NCI-H510A (cell line): ENCODE measurements at regions not wholly inside any gene's neighbourhood (a gene's known extent, or its start where the extent isn't known, plus 50 kb on each side); places are given as distances from the start of the nearest gene placed in this dataset.
A peak's percentile ranks its signal among the peaks of the same experiment; 100 is the strongest.
"Not testable (repeated sequence)": the region's sequence is repeated elsewhere in the genome, so short reads cannot be mapped to it uniquely, and the experiment has no call there.

Experiments used
- DNase-seq: peaks from one replicate; lab custom pipeline; 2025; lab: John Stamatoyannopoulos, UW

- no peak for DNase-seq
These were observed 1574.2 kb downstream of the EFNB2 start for GRCh38 chr13:104961246-104961645.

GRCh38 chr13:104954210-104954609 lies 1581.3 kb downstream of the EFNB2 start:
- no peak for DNase-seq

- DNase-seq, result no peak
These were observed 1581.9 kb downstream of the EFNB2 start for GRCh38 chr13:104953588-104953987.

GRCh38 chr13:104949840-104950740 lies 1585.4 kb downstream of the EFNB2 start:
- no peak for DNase-seq

GRCh38 chr13:104944176-104944575 lies 1591.3 kb downstream of the EFNB2 start:
- no peak for DNase-seq

- no peak for DNase-seq
These were observed 1592.1 kb downstream of the EFNB2 start for GRCh38 chr13:104943331-104943730.

- DNase-seq, result no peak
These were observed 1597.6 kb downstream of the EFNB2 start for GRCh38 chr13:104937881-104938280.

- no peak for DNase-seq
These were observed 1599.2 kb downstream of the EFNB2 start for GRCh38 chr13:104936304-104936703.

- DNase-seq, result not testable (repeated sequence)
These were observed 1614.9 kb downstream of the EFNB2 start for GRCh38 chr13:104920513-104920912.

- no peak for DNase-seq
These were observed 1615.4 kb downstream of the EFNB2 start for GRCh38 chr13:104920091-104920490.

- no peak for DNase-seq
These were observed 1635.2 kb downstream of the EFNB2 start for GRCh38 chr13:104900191-104900817.

- no peak for DNase-seq
These were observed 1637.0 kb downstream of the EFNB2 start for GRCh38 chr13:104898484-104898883.

GRCh38 chr13:104895521-104895920 lies 1639.9 kb downstream of the EFNB2 start:
- DNase-seq, result no peak

- DNase-seq, result no peak
These were observed 1660.3 kb downstream of the EFNB2 start for GRCh38 chr13:104875038-104875754.

- no peak for DNase-seq
These were observed 1663.3 kb downstream of the EFNB2 start for GRCh38 chr13:104872153-104872552.

GRCh38 chr13:104871456-104871855 lies 1664.0 kb downstream of the EFNB2 start:
- DNase-seq, result no peak

GRCh38 chr13:104869501-104869900 lies 1666.0 kb downstream of the EFNB2 start:
- no peak for DNase-seq

GRCh38 chr13:104868806-104869205 lies 1666.7 kb downstream of the EFNB2 start:
- no peak for DNase-seq

- DNase-seq, result no peak
These were observed 1679.9 kb downstream of the EFNB2 start for GRCh38 chr13:104855581-104855980.

- no peak for DNase-seq
These were observed 1680.8 kb downstream of the EFNB2 start for GRCh38 chr13:104854698-104855097.

GRCh38 chr13:104854007-104854406 lies 1681.5 kb downstream of the EFNB2 start:
- DNase-seq, result no peak

- DNase-seq, result peak; percentile 13
These were observed 1687.5 kb downstream of the EFNB2 start for GRCh38 chr13:104847922-104848321.

GRCh38 chr13:104843401-104843800 lies 1692.1 kb downstream of the EFNB2 start:
- no peak for DNase-seq
